AG08396 (cell line): ENCODE measurements at regions not wholly inside any gene's neighbourhood (a gene's known extent, or its start where the extent isn't known, plus 50 kb on each side); places are given as distances from the start of the nearest gene placed in this dataset.
"Not testable (repeated sequence)": the region's sequence is repeated elsewhere in the genome, so short reads cannot be mapped to it uniquely, and the experiment has no call there.

Experiments used
- DNase-seq: peaks from one replicate; pipeline ENCODE4 v3.0.0; 2012; ENCODE audit warnings: low spot score, mixed read lengths

DNA sequence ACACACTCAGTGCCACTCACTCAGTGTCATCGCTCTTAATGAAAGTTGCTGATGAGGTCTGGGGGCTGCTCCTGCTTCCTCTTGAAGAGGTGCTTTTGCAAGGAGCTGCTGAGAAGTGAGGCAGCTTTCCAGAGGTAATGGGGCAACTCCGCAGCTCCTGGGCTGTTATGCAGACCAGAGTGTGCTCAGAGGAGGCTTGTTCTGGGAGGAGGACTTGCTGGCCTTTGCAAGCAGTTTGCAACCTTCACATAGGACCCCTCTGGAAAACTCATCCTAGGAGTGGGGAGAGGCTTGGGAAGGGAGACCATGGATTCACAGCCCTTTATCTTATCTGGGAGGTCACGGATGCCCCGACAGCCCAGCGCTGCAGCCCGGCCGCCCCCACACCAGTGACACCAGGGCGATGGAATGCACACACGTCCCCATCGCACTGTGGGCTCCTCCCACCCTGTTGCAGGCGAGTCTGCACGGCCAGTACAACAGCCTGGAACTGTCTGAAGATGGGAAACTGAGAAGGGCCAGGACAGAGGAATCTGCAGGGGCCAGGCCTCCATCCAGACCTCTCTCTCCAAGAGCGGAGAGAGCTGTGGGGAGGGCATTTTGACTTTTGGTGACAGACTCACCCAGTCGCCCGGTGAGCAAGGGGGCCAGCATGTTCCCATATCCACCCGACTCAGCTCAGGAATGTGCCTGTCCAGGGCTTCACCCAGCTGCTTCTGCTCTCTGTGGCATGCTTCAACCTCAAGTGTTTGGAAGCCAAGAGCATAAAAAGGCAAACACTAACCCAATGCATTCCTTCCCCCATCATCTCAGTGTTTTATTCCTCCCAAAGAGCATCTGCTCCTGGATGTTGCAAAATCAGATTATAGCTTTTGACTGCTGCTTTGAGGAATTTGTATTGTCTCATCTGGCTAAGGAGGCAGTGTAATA is 78.6 kb upstream of the ZNF469 start:
- DNase-seq, result peak; percentile 92

GRCh38 chr16:88305176-88305575 is 77.6 kb upstream of the ZNF469 start:
- DNase-seq, result no peak

GRCh38 chr16:88306411-88306810 is 76.3 kb upstream of the ZNF469 start:
- DNase-seq, result no peak

DNA sequence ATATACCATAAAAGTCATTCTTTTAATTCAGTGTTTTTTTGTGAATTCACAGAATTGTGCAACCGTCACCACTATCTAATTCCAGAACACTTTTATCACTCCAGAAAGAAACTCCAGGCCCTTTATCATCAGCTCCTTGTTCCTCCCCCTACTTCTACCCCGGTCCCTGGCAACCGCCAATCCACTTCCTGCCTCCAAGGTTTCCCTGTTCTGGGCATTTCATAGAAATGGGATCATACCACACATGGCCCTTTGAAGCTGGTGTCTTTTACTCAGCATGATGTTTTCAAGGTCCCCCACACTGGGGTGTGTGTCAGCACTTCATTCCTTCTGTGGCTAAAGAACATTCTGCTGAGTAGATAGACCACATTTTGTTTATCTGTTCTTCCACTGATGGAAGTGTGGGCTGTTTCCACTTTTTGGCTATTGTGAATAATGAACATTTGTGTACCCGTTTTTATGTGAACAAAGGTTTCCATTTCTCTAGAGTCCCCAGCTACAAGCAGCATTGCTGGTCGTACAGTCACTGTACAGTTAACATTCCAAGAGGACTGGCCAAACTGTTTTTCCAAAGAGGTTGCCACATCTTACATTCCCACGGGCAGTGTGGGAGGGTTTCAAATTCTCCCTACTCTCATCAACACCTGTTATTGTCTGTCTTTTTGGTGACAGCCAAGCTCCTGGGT is 75.8 kb upstream of the ZNF469 start:
- peak; percentile 89 for DNase-seq

DNA sequence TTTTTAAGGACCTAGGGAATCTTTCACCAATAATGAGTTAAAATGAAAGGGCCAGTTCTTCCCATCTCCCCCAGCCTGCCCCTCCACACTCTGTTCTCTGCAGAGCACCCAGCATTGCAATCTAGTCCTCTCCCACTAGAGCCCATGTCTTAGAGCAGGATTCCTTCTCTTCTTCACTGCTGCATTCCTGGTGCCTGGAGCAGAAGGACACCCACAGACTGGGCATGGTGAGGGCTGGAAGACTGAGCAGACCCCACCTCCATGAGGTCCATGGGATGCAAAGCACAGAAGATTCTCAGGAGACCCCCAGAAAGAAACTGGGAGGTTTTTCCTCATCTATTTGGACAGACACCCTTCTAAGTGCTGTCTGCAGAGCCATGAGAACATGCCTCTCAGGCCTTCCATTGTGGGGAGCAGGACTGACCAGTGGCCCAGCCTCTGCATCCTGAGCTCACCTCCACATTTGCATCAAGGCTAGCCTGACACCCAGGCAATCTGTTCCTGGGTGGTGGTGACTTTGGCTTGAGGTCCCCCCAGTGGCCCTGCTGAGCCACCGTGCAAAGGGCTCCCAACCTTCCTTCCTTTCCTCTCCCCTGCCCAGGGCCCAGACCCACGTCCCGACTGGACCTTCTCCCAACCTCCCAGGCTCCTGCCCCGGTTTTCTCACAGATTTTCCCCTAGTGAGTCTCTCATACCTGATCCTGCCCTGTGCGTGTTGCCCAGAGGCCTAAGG is 74.2 kb upstream of the ZNF469 start:
- no peak for DNase-seq

GRCh38 chr16:88309174-88309907 is 73.4 kb upstream of the ZNF469 start:
- DNase-seq, result no peak

GRCh38 chr16:88309908-88310265 is 72.9 kb upstream of the ZNF469 start:
- no peak for DNase-seq

- DNase-seq, result no peak
These were observed 71.8 kb upstream of the ZNF469 start for GRCh38 chr16:88310796-88311605.

GRCh38 chr16:88311860-88312259 is 70.9 kb upstream of the ZNF469 start:
- not testable (repeated sequence) for DNase-seq

DNA sequence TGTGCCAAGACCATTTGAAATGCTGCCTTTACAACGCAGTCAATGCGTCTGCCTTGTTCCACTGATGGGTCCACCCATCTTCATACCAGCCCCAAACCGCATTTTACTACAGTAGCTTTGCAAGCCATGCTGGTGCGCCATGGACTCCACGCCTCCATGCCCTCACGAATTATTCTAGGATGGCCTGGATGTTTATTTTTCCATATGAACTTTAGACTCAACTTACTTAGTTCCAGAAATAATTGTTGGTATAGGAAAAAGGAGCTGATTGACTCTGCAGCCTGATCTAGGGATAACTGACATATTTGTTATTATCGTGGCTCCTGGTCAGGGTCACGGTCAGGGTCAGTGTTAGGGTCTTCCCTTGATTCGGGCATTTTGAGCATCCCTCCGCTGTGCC is 70.0 kb upstream of the ZNF469 start:
- DNase-seq, result no peak

DNA sequence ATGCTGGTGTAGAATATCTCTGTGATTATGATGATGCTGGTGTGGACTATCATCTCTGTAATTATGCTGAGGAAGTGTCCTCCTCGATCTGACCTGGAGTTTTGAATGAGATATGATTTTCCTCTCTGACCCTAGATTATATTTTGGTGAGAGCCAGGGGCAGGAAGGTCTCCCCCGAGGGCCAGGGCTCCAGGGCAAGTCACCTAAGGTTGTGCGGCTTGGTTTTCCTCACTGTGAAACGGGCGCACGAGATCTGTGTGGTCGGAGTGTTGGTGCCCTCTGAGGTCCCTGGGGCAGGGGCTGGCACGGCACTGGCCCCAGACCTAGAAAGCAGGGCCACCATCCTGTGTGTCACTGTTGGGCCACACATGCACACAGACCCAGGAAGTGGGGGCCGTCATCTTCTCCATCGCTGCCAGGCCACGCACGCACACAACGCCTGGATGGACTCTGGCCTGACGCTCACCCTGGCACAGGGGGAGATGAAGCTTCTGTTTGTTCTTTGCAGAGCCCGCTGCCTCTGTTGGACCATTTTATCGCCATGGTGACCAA is 67.7 kb upstream of the ZNF469 start:
- DNase-seq, result no peak

GRCh38 chr16:88315543-88316105 is 67.1 kb upstream of the ZNF469 start:
- peak; percentile 58 for DNase-seq

GRCh38 chr16:88316151-88316550 is 66.6 kb upstream of the ZNF469 start:
- DNase-seq, result no peak

DNA sequence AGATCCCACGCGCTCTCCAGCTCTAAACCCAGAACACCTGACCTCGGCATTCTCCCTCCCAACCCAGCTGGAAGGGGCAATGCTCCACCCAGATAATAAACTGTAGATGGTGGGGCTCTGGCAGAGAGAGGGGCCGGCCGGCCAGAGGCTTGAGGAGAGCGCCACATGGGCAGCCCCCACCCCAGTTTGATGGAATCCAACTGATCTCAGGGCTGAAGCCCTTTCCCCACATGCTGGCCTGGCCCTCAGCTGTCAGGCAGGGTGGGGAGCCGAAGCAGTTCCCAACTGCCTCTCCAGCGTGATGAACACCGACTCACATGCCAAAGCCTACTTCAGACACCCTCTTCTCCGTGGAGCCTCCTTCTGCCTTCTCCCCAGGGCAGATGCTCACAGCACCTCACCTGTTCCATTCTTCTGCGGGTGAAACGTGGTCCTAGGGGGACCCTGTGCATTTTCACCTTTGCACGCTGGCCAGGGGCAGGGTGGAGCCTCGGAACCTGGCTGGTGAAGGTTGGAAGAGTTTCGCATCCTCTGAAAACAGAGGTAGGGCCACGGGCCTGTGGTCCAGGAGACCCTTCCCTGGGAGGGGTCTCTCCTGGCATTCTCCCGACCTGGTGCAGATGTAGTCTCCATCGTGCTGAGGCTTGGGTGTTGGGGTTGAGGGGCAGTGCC is 65.7 kb upstream of the ZNF469 start:
- no peak for DNase-seq

DNA sequence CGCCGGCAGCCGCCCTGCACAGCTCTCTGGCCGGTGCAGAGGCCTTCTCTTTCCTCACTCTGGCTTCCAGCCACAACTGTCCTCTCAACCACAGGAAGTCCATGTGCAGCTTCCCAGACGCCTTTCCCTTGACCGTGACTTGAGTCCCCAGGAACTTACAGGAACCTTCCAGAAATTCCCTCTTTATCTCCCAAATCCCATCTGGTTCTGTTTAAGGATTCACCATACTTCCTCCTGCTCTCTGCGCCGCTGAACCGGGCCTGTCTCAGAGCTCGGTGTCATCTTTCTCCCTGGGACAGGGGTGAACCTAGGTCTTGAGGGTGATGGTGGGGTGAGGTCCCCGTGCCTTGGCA is 65.2 kb upstream of the ZNF469 start:
- DNase-seq, result peak; percentile 35

DNA sequence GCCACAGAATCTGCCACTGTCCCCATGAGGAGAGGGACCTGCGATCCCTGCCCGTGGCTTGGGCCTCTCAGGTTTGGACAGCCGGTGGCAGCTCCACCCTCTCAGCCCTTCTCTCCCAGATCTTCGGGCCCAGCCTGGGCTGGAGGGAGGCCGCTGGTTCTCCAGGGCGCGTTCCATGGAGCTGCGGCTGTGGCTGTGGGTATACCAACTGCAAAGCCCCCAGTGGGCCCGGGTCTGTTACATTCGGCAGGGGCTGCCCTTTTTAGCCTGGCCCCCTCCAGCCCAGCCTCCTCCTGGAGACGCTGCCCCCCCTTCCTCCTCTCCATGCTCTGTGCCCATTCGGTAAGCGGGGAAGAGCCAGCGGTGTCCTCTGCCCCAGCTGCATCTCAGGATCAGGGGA is 64.7 kb upstream of the ZNF469 start:
- no peak for DNase-seq

DNA sequence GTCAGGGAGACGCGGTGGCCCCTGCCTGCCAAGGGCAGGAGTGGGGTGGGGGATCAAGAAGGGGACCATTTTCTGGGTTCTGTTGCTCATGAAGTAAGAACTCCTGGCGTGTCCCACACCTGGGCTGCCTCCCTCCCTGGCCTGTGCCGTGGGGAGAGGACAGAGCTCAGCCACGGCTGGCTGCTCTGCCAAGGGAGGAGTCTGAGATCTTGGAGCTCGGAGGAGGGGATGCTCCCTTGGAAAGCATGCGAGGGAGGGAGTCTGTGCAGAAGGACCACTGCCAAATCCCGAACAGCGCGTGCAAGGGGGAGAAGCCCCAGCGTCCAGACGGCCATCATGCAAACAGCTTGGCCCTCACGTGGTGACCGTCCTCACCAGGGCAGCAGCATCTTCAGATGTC is 64.2 kb upstream of the ZNF469 start:
- no peak for DNase-seq

DNA sequence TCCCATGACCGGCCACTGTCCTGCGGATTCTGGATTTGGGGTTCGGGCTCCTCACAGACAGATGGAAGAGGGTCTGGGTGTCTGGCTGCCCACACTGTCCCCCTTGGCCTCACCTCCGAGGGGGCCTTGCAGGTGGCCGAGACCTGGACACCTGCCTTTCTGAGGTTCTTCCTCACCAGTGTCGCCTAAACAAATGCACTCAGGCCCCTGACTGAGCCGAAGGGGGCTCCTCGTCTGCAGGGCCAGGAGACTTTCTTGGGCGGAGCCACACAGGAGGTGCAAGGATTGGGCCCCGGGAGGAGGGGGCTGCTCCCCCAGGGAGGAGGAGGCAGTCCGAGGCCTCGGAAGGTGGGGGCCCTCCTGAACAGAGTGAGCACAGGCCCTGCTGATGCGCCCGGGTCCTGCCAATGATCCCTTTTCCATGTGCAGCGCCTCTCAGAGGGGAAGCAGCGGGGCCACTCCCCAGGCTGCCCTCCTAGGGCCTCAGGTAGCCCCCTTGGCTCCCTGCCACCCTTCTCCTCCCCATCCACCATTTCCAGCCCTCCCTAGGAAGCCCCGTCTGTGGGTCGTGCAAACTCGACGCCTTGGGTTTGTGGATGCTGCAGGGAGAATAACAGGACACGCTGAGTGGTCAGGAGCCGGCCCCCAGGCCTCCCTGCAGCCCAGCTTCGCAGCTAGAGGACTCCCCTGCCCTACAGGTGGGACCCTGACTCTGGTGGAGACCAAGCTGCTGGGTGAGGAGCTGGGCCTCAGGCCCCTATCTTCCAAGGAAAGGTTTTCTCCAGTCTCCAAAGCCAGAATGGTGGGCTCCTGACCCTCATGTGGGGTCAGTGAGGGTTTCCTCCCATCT is 63.4 kb upstream of the ZNF469 start:
- DNase-seq, result no peak
